ENCODE measurements at regions not wholly inside any gene's neighbourhood (a gene's known extent, or its start where the extent isn't known, plus 50 kb on each side); places are given as distances from the start of the nearest gene placed in this dataset.
"Not testable (repeated sequence)": the region's sequence is repeated elsewhere in the genome, so short reads cannot be mapped to it uniquely, and the experiment has no call there.

- DNase-seq: no peak
Measured at GRCh38 chr2:166727095-166727494, 161.2 kb upstream of the XIRP2 start.

GRCh38 chr2:166725927-166726924 lies 162.1 kb upstream of the XIRP2 start:
- DNase-seq: no peak

- no peak for DNase-seq
Measured at GRCh38 chr2:166716968-166717367, 171.3 kb upstream of the XIRP2 start.

GRCh38 chr2:166700079-166700478 lies 188.2 kb upstream of the XIRP2 start:
- no peak for DNase-seq

GRCh38 chr2:166695154-166695553 lies 193.1 kb upstream of the XIRP2 start:
- no peak for DNase-seq

- not testable (repeated sequence) for DNase-seq
Measured at GRCh38 chr2:166686057-166686456, 192.0 kb upstream of the SCN7A start.

- DNase-seq: no peak
Measured at GRCh38 chr2:166677996-166678395, 183.9 kb upstream of the SCN7A start.

GRCh38 chr2:166676716-166677115 lies 182.7 kb upstream of the SCN7A start:
- DNase-seq: no peak

- no peak for DNase-seq
Measured at GRCh38 chr2:166675553-166675952, 181.5 kb upstream of the SCN7A start.

- DNase-seq: no peak
Measured at GRCh38 chr2:166673986-166674385, 179.9 kb upstream of the SCN7A start.

GRCh38 chr2:166671801-166672200 lies 177.8 kb upstream of the SCN7A start:
- DNase-seq: no peak

- DNase-seq: no peak
Measured at GRCh38 chr2:166671235-166671634, 177.2 kb upstream of the SCN7A start.

- no peak for DNase-seq
Measured at GRCh38 chr2:166665991-166666940, 172.2 kb upstream of the SCN7A start.

GRCh38 chr2:166661824-166662223 lies 167.8 kb upstream of the SCN7A start:
- DNase-seq: no peak

- DNase-seq: no peak
Measured at GRCh38 chr2:166661391-166661790, 167.3 kb upstream of the SCN7A start.

- DNase-seq: no peak
Measured at GRCh38 chr2:166658901-166659300, 164.9 kb upstream of the SCN7A start.

GRCh38 chr2:166653185-166653813 lies 159.2 kb upstream of the SCN7A start:
- DNase-seq: peak; percentile 97

- no peak for DNase-seq
Measured at GRCh38 chr2:166651991-166652390, 157.9 kb upstream of the SCN7A start.

- DNase-seq: no peak
Measured at GRCh38 chr2:166651080-166651675, 157.1 kb upstream of the SCN7A start.

GRCh38 chr2:166647935-166648334 lies 153.9 kb upstream of the SCN7A start:
- DNase-seq: no peak

- DNase-seq: no peak
Measured at GRCh38 chr2:166643980-166644379, 149.9 kb upstream of the SCN7A start.

- not testable (repeated sequence) for DNase-seq
Measured at GRCh38 chr2:166641516-166641915, 147.5 kb upstream of the SCN7A start.

GRCh38 chr2:166637051-166637450 lies 143.0 kb upstream of the SCN7A start:
- DNase-seq: no peak

Measured in NCI-H748 treated with DMSO at 0.1 percent for 48 hours (cell line).